ENCODE measurements at regions not wholly inside any gene's neighbourhood (a gene's known extent, or its start where the extent isn't known, plus 50 kb on each side); places are given as distances from the start of the nearest gene placed in this dataset.
"Not testable (repeated sequence)": the region's sequence is repeated elsewhere in the genome, so short reads cannot be mapped to it uniquely, and the experiment has no call there.

DNA sequence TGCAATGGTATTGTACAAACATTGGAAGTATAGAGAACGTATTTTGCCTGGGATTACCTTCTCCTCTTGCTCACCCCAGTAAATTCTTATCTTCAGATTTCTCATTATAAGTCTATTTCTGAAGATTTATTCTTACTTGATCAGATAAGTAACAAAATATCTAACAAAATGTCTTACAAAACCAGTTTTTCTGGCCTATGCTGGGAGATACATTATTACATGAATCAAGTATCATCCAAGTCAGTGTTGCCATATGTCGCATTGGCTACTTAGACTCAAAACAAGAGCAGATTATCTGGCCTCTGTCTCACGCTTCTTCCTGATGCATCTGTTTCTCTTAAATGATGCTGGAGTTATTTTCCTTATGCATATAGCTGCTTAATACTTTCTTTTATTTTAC is 408.5 kb downstream of the CCER1 start:
- ATAC-seq (ENCODE audit: poor library complexity) (no peak), DNase-seq (no peak)
- intact Hi-C loops (cut with DNase I), result no loop called here

DNA sequence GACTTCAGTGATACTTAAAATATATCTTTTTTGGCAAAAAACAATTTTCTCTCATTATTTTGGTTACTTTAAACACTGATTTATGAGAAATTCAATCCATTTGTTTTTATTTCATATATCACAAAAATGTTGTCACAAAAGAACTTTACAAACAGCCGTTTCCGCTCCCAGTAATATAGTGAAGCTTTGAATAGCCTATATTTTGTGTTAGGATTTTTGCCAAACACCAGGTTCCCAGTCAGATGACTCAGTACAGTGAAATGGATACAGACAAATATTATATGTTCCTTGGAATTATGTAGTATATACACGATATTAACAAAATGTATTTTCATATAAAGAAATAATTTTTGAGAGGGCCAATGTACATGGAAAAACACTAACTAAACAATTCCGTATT is 411.1 kb downstream of the CCER1 start:
- intact Hi-C loops (cut with DNase I), result no loop called here
- ATAC-seq (ENCODE audit: poor library complexity) (no peak), DNase-seq (no peak)

DNA sequence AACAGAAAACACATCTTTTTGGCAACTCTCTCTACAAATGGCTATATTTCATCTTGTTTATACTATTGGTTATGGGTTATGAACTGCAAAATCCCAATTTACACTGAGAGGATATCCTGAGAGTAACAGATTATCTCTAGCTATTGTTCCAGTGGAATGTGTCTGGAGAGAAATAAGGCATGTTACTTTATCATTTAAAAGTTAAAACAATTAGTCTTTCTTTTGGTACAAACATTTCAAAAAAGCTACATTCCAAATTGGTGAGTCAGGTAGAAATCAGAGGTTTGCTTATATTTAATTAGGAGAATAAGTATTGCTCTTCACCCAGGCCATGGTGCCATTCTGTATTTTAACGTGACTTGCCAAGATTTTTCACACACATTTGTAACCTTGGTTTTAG is 411.6 kb downstream of the CCER1 start:
- no peak for ATAC-seq (ENCODE audit: poor library complexity)
- intact Hi-C loops (cut with DNase I), result no loop called here
- DNase-seq, result no peak

DNA sequence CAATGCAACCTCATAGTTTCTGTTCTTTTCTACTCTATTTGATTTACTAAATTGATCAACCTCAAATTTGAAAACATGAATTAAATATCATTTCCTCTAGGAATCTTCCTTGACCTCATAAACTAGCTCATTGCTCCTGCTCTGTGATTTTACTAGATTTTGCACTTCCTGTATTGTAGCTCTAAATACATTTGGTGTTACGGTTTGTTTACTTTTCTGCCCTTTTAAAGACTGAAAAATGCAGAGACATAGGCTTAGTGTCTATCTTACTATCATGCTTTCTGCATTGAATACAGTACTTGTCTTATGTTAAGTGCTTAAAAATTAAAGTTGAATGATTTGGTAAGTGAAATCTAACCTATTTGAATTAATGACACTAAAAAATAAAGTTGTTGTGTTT is 412.1 kb downstream of the CCER1 start:
- intact Hi-C loops (cut with DNase I); DNase-seq; ATAC-seq (ENCODE audit: poor library complexity): not testable (repeated sequence)

DNA sequence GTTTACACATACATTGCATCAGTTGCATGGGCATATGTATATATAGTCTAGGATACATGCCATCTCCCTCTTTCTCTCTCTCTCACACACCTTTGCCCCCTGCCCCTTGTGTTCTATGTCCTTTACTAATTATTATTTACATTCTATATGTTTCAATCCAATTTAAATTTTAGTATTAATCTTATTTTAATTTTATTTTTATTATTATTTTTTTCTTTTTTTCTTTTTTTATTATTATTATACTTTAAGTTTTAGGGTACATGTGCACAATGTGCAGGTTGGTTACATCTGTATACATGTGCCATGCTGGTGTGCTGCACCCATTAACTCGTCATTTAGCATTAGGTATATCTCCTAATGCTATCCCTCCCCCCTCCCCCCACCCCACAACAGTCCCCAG is 421.1 kb downstream of the CCER1 start:
- intact Hi-C loops (cut with DNase I); ATAC-seq (ENCODE audit: poor library complexity); DNase-seq: not testable (repeated sequence)

DNA sequence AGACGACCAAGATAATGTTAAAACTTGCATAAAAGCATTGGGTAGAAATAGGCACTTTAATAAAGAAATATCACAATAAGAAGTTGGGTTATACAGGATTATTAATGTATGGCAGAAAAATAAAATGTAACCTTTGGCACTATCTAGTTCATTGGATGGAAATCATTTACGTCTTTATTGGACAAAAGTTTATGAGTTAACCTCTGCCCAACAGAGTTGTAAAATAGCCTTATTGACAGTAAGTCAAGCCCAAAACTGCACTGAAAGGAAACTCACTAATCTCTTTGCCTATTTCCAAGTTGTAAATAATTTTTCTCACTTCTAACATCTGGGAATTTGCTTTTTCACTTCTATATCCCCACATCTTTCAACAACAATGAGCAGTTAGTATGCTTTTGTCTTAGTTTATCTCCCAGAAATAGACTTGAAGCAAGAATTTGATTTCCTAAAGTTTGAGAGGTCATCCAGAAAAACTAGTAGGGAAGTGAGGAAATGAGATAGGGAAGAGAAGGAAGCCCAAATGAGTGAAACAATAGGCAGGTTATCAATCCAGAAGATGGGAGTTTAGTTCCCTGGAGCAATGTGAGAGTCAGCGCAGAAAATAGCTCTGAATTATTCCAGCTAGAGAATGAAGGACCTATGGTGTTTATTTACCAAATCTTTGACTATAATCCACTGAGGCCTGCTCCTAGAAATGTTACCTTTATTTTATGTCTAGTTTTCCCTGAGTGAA is 434.8 kb downstream of the CCER1 start:
- intact Hi-C loops (cut with DNase I), result no loop called here
- DNase-seq (no peak), ATAC-seq (ENCODE audit: poor library complexity) (no peak)

DNA sequence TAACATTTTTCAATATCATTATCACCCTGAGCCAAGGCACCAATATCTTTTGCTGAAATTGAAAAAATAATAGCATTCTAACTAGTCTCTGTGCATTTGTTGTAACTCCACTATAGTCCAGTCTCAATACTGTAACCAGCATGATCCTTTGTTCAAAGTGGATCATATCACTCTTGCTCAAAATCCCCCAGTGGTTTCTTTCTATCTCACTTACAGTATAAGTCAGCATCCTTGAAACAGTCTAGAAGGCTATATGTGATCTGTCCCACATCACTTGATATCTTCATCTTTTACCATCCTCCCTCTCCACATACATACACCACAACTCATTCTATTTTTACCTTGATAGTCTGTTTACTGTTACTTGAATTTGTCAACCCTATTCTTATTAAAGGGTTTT is 435.7 kb downstream of the CCER1 start:
- intact Hi-C loops (cut with DNase I), result no loop called here
- no peak for DNase-seq

DNA sequence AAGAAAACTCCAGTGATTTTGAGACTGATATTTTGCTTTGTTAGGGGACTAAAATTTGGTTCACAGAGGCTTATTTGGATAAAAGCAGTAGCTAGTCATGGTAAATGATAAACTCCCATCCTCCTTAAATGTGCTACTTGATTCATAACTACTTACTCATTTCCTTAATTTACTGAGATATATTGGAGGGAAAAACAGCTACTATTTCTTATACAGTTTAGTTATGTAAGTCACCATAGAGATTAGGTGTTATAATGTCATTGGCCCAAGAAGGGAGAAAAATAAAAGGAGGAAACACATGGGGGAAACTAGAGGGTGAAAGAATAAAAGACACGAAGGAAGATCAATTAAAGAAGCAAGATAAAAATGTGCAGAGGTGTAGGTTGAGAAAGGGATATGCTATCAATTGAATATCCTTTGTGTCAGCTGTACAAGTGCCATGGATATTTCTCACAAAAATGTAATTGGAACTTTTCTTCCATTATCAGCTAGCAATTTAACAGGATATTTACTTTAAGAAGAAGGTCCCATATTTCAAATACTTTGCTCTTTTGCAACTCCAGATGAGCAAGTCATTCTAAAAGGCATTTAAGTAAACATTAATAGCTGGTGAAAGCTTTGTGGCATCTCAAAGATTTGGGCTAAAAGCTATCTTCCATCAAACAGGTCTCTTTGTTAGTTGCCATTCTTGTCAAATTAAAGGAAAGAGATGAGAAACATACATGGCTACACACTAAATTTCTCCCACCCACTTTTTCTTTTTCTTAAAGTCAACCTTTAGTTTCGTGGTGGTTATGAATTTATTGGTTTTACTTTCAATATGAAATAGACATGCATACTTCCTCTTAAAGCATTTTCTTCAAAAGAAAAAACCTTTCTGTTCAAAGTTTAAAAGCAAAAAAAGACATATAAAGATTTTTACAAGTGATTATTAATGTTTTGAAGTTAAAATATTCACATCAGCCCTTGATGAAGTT is 439.5 kb downstream of the CCER1 start:
- intact Hi-C loops (cut with DNase I), result no loop called here
- DNase-seq (no peak), ATAC-seq (ENCODE audit: poor library complexity) (no peak)

More for the DNA sequence above, 435.7 kb downstream of the CCER1 start:
- no peak for ATAC-seq (ENCODE audit: poor library complexity)

DNA sequence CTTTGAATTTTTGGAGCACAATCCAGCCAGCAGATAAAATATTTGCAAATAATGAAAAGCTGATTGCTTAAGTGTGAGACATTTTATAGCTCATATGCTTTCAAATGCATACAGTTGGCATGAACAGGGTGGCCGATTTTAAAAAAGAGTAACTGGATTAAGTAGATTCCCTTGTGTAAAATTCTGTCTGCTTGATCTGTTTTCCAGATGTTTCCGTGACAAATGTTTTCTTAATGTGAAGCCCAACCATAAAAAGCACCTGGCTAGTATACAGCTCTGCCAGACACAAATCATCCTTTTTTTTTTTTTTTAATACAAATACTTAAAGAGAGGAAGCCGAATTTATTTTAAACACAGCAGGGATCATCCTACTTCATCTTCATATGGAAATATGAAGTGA is 440.7 kb downstream of the CCER1 start:
- no peak for ATAC-seq (ENCODE audit: poor library complexity)
- no peak for DNase-seq
- intact Hi-C loops (cut with DNase I), result no loop called here

DNA sequence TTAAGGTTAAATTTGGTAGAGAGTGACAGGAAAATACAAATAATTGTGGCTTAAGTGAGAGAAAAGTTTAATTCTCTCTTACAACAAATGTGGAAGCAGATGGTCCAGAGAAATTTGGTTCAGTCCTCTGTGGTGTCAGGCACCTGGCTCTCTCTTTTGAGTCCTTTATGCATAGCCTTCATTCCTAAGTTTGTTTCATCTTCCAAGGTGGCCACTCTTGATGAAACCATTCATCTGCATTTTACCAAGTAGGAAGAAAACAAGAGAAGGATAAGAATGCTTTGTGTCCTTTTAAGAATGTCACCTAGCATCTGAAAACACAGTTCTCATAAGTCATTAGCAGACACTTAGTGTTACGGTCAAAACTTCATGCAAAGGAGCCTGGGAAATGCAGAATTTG is 442.5 kb downstream of the CCER1 start:
- DNase-seq (no peak), ATAC-seq (ENCODE audit: poor library complexity) (no peak)
- intact Hi-C loops (cut with DNase I), result no loop called here

DNA sequence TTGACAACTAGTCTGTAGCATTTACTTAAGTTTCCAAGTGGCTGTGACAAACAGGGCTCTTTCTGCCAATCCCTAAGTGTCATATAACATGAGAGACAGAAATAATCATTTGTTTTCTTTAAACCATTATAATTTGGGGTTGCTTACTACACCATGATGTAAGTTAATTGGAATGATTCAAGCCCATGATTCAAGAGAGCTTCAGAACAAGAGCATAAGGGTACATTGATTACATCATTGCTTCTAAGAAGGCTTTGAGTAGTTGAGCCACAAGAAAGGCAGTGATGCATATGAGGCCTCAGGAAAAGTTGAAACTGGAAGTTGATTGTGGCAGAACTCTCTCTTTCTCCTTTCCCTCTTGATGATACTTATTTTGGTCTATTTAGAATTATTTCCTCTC is 444.0 kb downstream of the CCER1 start:
- DNase-seq (no peak), ATAC-seq (ENCODE audit: poor library complexity) (no peak)
- intact Hi-C loops (cut with DNase I), result no loop called here

DNA sequence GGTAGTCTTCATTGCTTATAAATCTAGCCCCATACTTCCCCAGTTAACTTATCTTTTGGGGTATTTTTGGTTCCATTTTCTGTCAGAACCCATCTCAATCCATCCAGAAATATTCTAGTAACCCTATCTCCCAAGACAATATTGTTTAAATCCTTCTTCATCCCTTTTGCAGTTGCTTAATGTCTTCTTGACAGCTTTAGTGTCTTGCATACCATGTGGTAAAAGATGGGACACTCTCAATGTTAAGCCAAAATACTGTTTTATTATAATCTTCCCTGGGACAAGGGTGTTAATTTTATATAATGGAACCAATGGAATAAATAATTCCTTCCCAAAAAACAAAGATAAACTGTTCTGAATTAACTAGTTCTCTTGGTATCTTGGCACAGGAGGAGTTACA is 450.2 kb downstream of the CCER1 start:
- ATAC-seq (ENCODE audit: poor library complexity) (no peak), DNase-seq (no peak)
- intact Hi-C loops (cut with DNase I), result no loop called here

DNA sequence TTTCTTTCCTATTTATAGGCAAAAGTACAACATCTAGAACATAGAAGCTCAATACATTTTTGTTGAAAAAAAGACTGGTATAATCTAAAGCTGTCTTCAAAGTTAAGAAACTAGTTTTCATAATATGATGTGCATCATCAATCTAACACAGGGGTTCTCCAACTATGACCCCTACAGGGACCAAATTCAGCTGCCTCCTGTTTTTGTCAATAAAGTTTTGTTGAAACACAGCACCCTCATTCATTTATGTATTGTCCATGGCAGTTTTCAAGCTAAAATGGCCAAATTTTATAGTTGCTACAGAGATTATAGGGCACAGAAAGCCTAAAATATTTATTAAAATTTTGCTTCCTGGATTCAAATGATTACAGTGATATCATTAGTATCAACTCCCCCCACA is 452.9 kb downstream of the CCER1 start:
- ATAC-seq (ENCODE audit: poor library complexity) (no peak), DNase-seq (no peak)
- intact Hi-C loops (cut with DNase I), result no loop called here

DNA sequence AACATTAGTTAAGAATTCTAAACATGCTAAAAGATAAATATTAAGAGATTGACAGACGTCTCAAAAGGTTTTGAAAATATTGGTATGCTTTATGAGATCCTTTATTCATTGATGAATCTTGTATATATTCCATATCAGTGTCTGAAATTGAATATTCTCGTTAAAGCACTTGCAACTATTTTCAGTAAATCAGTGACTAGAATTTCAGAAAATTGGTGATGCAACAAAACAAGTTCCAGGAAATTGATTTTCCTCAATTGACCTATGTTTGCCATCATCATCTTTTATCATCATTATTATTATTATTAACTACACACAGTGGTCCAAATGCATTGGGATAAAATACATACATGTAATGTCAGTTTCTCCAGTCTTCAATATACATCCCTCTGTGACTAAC is 453.6 kb downstream of the CCER1 start:
- ATAC-seq (ENCODE audit: poor library complexity), result no peak

DNA sequence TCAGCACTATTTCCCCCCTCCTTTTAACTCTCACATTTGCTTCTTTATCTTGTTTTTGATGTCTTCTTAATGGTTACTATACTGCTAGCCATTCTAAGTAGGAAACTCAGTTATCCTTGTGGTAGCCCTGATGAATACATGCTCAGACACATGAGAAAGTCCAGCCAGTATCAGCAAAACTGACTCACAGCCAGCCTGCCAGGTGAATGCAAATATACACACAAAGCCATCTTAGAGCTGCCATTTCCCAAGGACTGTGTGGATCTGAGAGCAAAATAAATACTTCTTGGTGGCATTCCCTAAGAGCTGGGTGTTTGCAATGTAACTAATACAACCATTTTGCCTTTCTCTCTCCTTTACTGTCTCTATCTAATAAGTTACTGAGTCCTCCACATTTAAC is 455.2 kb downstream of the CCER1 start:
- DNase-seq, result no peak
- no peak for ATAC-seq (ENCODE audit: poor library complexity)
- intact Hi-C loops (cut with DNase I), result no loop called here

More for the DNA sequence above, 453.6 kb downstream of the CCER1 start:
- no peak for DNase-seq
- intact Hi-C loops (cut with DNase I), result no loop called here

DNA sequence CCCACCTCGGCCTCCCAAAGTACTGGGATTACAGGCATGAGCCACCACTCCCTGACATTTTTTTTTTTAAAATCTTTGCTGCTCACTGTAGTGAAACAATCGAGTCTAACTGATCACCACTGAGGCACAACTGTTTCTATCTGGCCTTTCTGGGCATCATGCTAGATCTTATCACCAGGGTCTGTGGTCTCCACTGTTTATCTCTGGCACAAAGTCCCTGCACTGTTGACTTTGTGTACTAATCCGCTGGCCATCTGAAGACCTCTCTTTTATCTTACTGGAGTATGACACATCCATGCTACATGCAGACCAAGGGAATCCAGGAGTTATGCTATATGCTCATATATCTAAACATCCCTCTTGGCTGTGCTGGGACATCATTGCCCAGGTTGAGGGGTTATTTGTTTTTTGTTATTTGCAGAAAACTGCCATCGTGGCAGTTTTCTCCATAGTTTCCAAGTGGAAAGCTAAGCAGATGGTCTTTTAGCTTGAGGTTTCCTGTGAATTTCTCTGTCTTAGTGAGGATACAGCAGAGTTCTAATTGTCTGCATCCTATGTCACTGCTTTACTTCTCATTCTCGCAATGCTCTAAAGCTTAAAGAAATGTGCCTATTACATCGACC is 456.9 kb downstream of the CCER1 start:
- ATAC-seq (ENCODE audit: poor library complexity) (no peak), DNase-seq (no peak)
- intact Hi-C loops (cut with DNase I), result no loop called here

DNA sequence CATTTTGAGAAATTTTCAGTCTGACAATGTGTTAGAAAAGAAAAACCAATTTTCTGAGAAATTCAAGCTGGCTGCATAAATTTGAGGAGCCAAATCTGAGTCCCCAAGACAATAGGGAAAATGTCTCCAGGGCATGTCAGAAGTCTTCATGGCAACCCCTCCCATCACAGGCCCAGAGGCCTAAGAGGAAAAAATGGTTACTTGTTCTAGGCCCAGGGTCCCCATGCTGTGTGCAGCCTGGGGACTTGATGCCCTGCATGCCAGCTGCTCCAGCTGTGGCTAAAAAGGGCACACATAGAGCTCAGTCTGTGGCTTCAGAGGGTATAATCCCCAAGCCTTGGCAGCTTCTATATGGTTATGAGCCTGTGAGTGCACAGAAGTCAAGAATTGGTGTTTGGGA is 464.6 kb downstream of the CCER1 start:
- intact Hi-C loops (cut with DNase I), result no loop called here
- DNase-seq, result no peak
- no peak for ATAC-seq (ENCODE audit: poor library complexity)

DNA sequence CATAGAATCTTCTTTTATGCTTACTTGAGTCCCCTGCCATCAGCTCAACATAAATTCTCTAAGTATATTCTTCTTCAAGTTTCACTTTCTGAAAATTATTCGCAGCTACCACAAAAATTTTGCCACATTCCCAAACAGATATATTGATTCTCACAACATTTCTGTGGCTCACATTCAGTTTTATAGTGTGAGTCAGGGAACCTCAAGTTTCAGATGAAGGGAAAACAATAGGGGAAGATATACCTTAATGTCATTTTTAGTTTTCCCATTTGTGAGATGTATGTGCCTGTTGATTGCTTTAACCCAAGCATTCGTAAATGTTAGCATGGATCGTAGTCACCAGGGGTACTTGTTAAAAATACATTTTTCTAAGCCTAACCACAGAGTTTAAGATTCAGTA is 465.8 kb downstream of the CCER1 start:
- ATAC-seq (ENCODE audit: poor library complexity) (no peak), DNase-seq (no peak)
- intact Hi-C loops (cut with DNase I), result no loop called here

DNA sequence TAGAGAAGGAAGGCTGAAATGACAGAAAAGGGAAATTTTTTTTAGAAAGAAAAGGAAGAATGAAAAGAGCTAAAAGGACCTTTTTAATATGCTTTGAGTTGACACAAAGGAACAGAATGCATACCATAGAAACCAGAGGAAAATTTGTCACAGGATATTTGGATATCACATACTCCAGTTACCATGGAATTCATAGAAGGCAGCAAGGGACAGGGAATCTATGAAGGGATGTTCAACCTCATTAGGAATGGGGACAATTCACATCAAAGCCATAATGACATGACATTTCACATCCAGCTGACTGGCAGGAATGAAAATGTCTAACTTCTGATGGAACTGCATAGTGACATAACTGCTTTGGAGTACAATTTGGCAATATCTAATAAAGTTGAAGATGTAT is 469.4 kb downstream of the CCER1 start:
- intact Hi-C loops (cut with DNase I), result no loop called here
- no peak for ATAC-seq (ENCODE audit: poor library complexity)
- no peak for DNase-seq

DNA sequence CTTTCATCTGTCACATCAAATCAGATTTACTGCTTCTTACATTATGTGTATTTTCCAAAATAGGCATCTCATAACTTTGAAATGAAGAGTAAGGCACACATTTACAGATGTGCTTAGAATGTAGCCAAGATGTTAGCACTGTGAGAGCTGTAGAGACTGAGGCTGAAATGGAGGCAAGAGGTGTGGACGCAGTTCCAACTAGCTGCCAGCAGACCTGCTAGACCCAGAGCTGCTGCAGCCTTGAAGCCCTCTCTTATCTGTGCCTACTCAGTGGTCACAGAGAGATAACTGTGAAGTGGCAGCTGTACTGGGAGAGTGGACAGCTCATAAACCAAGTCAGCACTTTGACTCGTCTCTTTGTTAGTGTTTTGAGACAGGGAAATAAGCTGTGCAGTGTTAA is 470.9 kb downstream of the CCER1 start:
- DNase-seq (no peak), ATAC-seq (ENCODE audit: poor library complexity) (no peak)
- intact Hi-C loops (cut with DNase I), result no loop called here

All from Right ventricle myocardium superior (tissue), 1 donor.